ENCODE measurements at regions not wholly inside any gene's neighbourhood (a gene's known extent, or its start where the extent isn't known, plus 50 kb on each side); places are given as distances from the start of the nearest gene placed in this dataset.

- TF ChIP-seq ZSCAN4 (tag by site-specific recombination; IDR thresholded peaks at IDR 0.05) (no peak), PRDM10 (tag by site-specific recombination; IDR thresholded peaks at IDR 0.05) (no peak), SP3 (tag by site-specific recombination; IDR thresholded peaks at IDR 0.05) (no peak)
- TF ChIP-seq, protein P1, sequence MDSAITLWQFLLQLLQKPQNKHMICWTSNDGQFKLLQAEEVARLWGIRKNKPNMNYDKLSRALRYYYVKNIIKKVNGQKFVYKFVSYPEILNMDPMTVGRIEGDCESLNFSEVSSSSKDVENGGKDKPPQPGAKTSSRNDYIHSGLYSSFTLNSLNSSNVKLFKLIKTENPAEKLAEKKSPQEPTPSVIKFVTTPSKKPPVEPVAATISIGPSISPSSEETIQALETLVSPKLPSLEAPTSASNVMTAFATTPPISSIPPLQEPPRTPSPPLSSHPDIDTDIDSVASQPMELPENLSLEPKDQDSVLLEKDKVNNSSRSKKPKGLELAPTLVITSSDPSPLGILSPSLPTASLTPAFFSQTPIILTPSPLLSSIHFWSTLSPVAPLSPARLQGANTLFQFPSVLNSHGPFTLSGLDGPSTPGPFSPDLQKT (IDR thresholded peaks at IDR 0.05; ENCODE audit: borderline replicate concordance, low read depth, low read length), result no peak
Observed at GRCh38 chr9:29230931-29231330, 1657.7 kb upstream of the C9orf72 start (continued).

DNA sequence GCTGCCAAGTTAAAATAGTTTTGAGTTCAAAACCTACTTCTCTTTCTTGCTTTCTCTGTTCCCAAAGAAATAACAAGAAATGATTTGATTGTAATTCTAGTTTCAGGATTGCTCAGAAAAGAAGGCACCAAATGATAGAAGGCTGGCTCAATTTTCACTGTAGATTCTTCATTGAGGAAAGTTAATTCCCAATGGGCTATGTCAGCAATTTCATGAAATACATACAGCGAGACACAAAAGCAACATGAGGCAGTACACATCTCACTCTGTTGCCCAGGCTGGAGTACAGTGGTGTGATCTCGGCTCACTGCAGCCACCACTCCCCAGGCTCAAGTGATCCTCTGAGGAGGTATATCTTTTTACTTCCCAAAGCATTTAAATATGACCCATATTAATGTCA, 1659.9 kb upstream of the C9orf72 start:
- Histone ChIP-seq H3K4me3 (ENCODE audit: low read depth, low read length) (no peak overlapping the region), H3K27ac (ENCODE audit: extremely low read depth, low read depth, low read length) (no peak overlapping the region), H3K4me1 (ENCODE audit: control insufficient read depth, insufficient read depth, low read length) (no peaks in the 10 kb centered on the region), H3K9me3 (ENCODE audit: control insufficient read depth, insufficient read depth, low read depth, low read length) (no peaks in the 10 kb centered on the region), H3K36me3 (ENCODE audit: control insufficient read depth in 2 of 2, insufficient read depth in 1 of 2, low read length in 2 of 2) (no peaks in the 10 kb centered on the region)
- CTCF ChIA-PET, result no interaction called here
- POLR2A ChIA-PET, result no interaction called here
- TF ChIP-seq ZBTB17 (tag by site-specific recombination; IDR thresholded peaks at IDR 0.05), result no peak

DNA sequence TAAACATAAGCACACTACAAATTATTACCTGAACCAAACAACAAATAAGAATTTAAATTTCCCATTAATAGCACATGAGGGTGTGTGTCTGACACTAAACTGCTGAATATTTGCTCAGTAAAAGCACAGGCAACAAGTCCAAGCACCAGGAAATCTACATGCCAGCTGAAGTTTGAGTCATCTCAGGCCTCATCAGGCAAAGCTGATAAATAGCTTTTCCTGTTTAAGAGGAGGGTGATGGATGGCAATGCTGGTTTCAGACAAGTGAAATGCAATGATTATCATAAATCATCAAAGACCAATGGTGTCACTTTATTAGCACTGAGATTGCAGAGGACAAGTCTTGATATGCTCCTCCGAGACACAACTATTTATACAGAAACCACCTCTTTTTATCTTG, 1668.0 kb upstream of the C9orf72 start:
- no peaks in the 10 kb centered on the region for H3K36me3 ChIP-seq (ENCODE audit: control insufficient read depth in 2 of 2, insufficient read depth in 1 of 2, low read length in 2 of 2)
- no peak for TF ChIP-seq ZNF157 (tag by site-specific recombination; IDR thresholded peaks at IDR 0.05)
- no peak for TF ChIP-seq ZNF768 (tag by site-specific recombination; IDR thresholded peaks at IDR 0.05)
- no peak for TF ChIP-seq ZNF629 (tag by site-specific recombination; IDR thresholded peaks at IDR 0.05)
- TF ChIP-seq ZNF548 (tag by site-specific recombination; IDR thresholded peaks at IDR 0.05), result no peak
- no peak for TF ChIP-seq ZNF549 (tag by site-specific recombination; IDR thresholded peaks at IDR 0.05)
- TF ChIP-seq, protein P2, sequence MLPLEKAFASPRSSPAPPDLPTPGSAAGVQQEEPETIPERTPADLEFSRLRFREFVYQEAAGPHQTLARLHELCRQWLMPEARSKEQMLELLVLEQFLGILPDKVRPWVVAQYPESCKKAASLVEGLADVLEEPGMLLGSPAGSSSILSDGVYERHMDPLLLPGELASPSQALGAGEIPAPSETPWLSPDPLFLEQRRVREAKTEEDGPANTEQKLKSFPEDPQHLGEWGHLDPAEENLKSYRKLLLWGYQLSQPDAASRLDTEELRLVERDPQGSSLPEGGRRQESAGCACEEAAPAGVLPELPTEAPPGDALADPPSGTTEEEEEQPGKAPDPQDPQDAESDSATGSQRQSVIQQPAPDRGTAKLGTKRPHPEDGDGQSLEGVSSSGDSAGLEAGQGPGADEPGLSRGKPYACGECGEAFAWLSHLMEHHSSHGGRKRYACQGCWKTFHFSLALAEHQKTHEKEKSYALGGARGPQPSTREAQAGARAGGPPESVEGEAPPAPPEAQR (tag by site-specific recombination; IDR thresholded peaks at IDR 0.05), result no peak
- no peak for TF ChIP-seq ZNF658 (tag by site-specific recombination; IDR thresholded peaks at IDR 0.05)
- TF ChIP-seq IKZF3 (tag by site-specific recombination; IDR thresholded peaks at IDR 0.05), result no peak
- TF ChIP-seq GLIS2 (tag by site-specific recombination; IDR thresholded peaks at IDR 0.05), result no peak
- no peak for TF ChIP-seq TCF7L2 (IDR thresholded peaks at IDR 0.05; ENCODE audit: borderline replicate concordance, low read depth, low read length)
- no peak for TF ChIP-seq ZNF510 (tag by site-specific recombination; IDR thresholded peaks at IDR 0.05; ENCODE audit: insufficient replicate concordance)
- TF ChIP-seq OVOL3 (tag by site-specific recombination; IDR thresholded peaks at IDR 0.05), result no peak
- no peak for TF ChIP-seq ZNF146 (tag by site-specific recombination; IDR thresholded peaks at IDR 0.05)
- TF ChIP-seq, protein P3, sequence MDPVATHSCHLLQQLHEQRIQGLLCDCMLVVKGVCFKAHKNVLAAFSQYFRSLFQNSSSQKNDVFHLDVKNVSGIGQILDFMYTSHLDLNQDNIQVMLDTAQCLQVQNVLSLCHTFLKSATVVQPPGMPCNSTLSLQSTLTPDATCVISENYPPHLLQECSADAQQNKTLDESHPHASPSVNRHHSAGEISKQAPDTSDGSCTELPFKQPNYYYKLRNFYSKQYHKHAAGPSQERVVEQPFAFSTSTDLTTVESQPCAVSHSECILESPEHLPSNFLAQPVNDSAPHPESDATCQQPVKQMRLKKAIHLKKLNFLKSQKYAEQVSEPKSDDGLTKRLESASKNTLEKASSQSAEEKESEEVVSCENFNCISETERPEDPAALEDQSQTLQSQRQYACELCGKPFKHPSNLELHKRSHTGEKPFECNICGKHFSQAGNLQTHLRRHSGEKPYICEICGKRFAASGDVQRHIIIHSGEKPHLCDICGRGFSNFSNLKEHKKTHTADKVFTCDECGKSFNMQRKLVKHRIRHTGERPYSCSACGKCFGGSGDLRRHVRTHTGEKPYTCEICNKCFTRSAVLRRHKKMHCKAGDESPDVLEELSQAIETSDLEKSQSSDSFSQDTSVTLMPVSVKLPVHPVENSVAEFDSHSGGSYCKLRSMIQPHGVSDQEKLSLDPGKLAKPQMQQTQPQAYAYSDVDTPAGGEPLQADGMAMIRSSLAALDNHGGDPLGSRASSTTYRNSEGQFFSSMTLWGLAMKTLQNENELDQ (tag by site-specific recombination; IDR thresholded peaks at IDR 0.05; ENCODE audit: low read depth), result no peak
- TF ChIP-seq BCL11B (tag by site-specific recombination; IDR thresholded peaks at IDR 0.05; ENCODE audit: low read depth), result no peak
- no peak for TF ChIP-seq KLF10 (tag by site-specific recombination; IDR thresholded peaks at IDR 0.05)
- no peaks in the 10 kb centered on the region for H3K9me3 ChIP-seq (ENCODE audit: control insufficient read depth, insufficient read depth, low read depth, low read length)
- H3K4me3 ChIP-seq (ENCODE audit: low read depth, low read length), result no peak overlapping the region
- no peaks in the 10 kb centered on the region for H3K4me1 ChIP-seq (ENCODE audit: control insufficient read depth, insufficient read depth, low read length)
- POLR2A ChIA-PET, result no interaction called here
- CTCF ChIA-PET, result no interaction called here
- no peak overlapping the region for H3K27ac ChIP-seq (ENCODE audit: extremely low read depth, low read depth, low read length)

All from HEK293 (cell line).